HL-60 (cell line): ENCODE measurements at regions not wholly inside any gene's neighbourhood (a gene's known extent, or its start where the extent isn't known, plus 50 kb on each side); places are given as distances from the start of the nearest gene placed in this dataset.

Source experiments
- GABPA ChIP-seq: IDR thresholded peaks from 2 replicates; pipeline ENCODE4 v1.6.1; 2012; ENCODE audit warnings: low read depth
- POLR2AphosphoS5 ChIP-seq: IDR thresholded peaks from 2 replicates; pipeline ENCODE4 v1.6.1; 2012; ENCODE audit warnings: low read depth
- TF ChIP-seq, protein P1 (sequence below): IDR thresholded peaks from 2 replicates; pipeline ENCODE4 v1.6.1; 2012; ENCODE audit warnings: low read depth; ENCODE audit not compliant: insufficient replicate concordance
- TF ChIP-seq, protein P2 (sequence below): IDR thresholded peaks from one replicate; pipeline ENCODE4 v1.5.1; 2011; ENCODE audit warnings: low read length, control low read depth, inconsistent platforms; ENCODE audit not compliant: insufficient read depth

DNA sequence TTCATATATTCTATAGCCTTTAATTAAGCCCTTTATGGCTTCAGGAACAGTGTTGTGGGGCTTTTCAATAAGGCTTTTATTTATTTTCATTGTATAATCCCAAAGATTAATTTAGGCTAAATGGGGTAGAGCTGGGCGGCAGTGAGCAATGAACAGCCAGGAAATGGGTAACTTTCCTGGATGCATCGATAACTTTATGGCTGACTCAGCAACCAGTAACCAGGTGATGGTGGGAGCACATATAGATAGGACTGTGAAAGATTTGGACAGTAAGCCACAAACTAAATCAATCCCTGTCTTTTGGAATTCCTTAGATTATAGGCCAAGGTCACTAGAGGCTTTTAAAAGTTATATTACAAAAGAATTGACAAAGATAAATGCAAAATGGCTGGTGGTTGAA is 1260.6 kb upstream of the CELF4 start:
- TF ChIP-seq, protein P1, sequence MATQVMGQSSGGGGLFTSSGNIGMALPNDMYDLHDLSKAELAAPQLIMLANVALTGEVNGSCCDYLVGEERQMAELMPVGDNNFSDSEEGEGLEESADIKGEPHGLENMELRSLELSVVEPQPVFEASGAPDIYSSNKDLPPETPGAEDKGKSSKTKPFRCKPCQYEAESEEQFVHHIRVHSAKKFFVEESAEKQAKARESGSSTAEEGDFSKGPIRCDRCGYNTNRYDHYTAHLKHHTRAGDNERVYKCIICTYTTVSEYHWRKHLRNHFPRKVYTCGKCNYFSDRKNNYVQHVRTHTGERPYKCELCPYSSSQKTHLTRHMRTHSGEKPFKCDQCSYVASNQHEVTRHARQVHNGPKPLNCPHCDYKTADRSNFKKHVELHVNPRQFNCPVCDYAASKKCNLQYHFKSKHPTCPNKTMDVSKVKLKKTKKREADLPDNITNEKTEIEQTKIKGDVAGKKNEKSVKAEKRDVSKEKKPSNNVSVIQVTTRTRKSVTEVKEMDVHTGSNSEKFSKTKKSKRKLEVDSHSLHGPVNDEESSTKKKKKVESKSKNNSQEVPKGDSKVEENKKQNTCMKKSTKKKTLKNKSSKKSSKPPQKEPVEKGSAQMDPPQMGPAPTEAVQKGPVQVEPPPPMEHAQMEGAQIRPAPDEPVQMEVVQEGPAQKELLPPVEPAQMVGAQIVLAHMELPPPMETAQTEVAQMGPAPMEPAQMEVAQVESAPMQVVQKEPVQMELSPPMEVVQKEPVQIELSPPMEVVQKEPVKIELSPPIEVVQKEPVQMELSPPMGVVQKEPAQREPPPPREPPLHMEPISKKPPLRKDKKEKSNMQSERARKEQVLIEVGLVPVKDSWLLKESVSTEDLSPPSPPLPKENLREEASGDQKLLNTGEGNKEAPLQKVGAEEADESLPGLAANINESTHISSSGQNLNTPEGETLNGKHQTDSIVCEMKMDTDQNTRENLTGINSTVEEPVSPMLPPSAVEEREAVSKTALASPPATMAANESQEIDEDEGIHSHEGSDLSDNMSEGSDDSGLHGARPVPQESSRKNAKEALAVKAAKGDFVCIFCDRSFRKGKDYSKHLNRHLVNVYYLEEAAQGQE, result no peak
- TF ChIP-seq, protein P2, sequence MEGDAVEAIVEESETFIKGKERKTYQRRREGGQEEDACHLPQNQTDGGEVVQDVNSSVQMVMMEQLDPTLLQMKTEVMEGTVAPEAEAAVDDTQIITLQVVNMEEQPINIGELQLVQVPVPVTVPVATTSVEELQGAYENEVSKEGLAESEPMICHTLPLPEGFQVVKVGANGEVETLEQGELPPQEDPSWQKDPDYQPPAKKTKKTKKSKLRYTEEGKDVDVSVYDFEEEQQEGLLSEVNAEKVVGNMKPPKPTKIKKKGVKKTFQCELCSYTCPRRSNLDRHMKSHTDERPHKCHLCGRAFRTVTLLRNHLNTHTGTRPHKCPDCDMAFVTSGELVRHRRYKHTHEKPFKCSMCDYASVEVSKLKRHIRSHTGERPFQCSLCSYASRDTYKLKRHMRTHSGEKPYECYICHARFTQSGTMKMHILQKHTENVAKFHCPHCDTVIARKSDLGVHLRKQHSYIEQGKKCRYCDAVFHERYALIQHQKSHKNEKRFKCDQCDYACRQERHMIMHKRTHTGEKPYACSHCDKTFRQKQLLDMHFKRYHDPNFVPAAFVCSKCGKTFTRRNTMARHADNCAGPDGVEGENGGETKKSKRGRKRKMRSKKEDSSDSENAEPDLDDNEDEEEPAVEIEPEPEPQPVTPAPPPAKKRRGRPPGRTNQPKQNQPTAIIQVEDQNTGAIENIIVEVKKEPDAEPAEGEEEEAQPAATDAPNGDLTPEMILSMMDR, result no peak
- no peak for TF ChIP-seq POLR2AphosphoS5
- no peak for TF ChIP-seq GABPA
